Right ventricle myocardium inferior (tissue), 1 donor: ENCODE measurements at regions not wholly inside any gene's neighbourhood (a gene's known extent, or its start where the extent isn't known, plus 50 kb on each side); places are given as distances from the start of the nearest gene placed in this dataset.
"Not testable (repeated sequence)": the region's sequence is repeated elsewhere in the genome, so short reads cannot be mapped to it uniquely, and the experiment has no call there.

Experiments
- ATAC-seq: fragments of 200-7000 bp; cut with Tn5 transposase; one replicate; pipeline ENCODE4 v1.9.1; 2020; ENCODE audit warnings: mild to moderate bottlenecking, moderate library complexity
- DNase-seq: peaks from one replicate; pipeline ENCODE4 v3.0.0; 2021; ENCODE audit errors: missing footprints
- intact Hi-C: fragments of 100-400 bp; cut with DNase I; formaldehyde crosslinking; loops from one replicate; pipeline ENCODE4 v1.11.0; 2022
- donor health status: DM: no; HTN: yes; CAD: no; lungs with severe emphysema.

- ATAC-seq (no peak), DNase-seq (no peak)
- intact Hi-C loops: loop anchor here (5.0 kb wide), 1 partner anchor 851 kb away; the partner anchor contains the start of gene FZD8
Measured at GRCh38 chr10:36492590-36493515, 632.5 kb upstream of the ANKRD30A start.

- intact Hi-C loops: loop anchor here (5.0 kb wide), 1 partner anchor 850 kb away; the partner anchor contains the start of gene FZD8
- ATAC-seq (no peak), DNase-seq (no peak)
Measured at GRCh38 chr10:36491926-36492325, 633.5 kb upstream of the ANKRD30A start.

GRCh38 chr10:36489611-36490228 lies 635.7 kb upstream of the ANKRD30A start:
- ATAC-seq (peak; percentile 84), DNase-seq (peak; percentile 42)
- intact Hi-C loops: loop anchor here (5.0 kb wide), 1 partner anchor 847 kb away; the partner anchor contains the start of gene FZD8

- intact Hi-C loops: no loop called here
- ATAC-seq: no peak
- no peak for DNase-seq
Measured at GRCh38 chr10:36489181-36489580, 636.2 kb upstream of the ANKRD30A start.

GRCh38 chr10:36488579-36488978 lies 636.8 kb upstream of the ANKRD30A start:
- intact Hi-C loops: no loop called here
- ATAC-seq: no peak
- no peak for DNase-seq

- intact Hi-C loops: no loop called here
- DNase-seq (no peak), ATAC-seq (no peak)
Measured at GRCh38 chr10:36479073-36479472, 646.3 kb upstream of the ANKRD30A start.

GRCh38 chr10:36476399-36476798 lies 649.0 kb upstream of the ANKRD30A start:
- no peak for ATAC-seq
- intact Hi-C loops: no loop called here

GRCh38 chr10:36475746-36476145 lies 649.7 kb upstream of the ANKRD30A start:
- DNase-seq (no peak), ATAC-seq (no peak)
- intact Hi-C loops: no loop called here

More at GRCh38 chr10:36476399-36476798, 649.0 kb upstream of the ANKRD30A start:
- DNase-seq: no peak

- ATAC-seq: no peak
- no peak for DNase-seq
- intact Hi-C loops: no loop called here
Measured at GRCh38 chr10:36474456-36474855, 650.9 kb upstream of the ANKRD30A start.

GRCh38 chr10:36473122-36473521 lies 652.3 kb upstream of the ANKRD30A start:
- no peak for ATAC-seq
- DNase-seq: no peak
- intact Hi-C loops: no loop called here

- intact Hi-C loops: no loop called here
- ATAC-seq (no peak), DNase-seq (no peak)
Measured at GRCh38 chr10:36469585-36469984, 655.8 kb upstream of the ANKRD30A start.

GRCh38 chr10:36468620-36469019 lies 656.8 kb upstream of the ANKRD30A start:
- DNase-seq: no peak
- no peak for ATAC-seq
- intact Hi-C loops: no loop called here

GRCh38 chr10:36465604-36466379 lies 659.6 kb upstream of the ANKRD30A start:
- intact Hi-C loops: no loop called here
- DNase-seq (no peak), ATAC-seq (no peak)

GRCh38 chr10:36464291-36464690 lies 661.1 kb upstream of the ANKRD30A start:
- intact Hi-C loops: no loop called here

GRCh38 chr10:36463390-36463789 lies 662.0 kb upstream of the ANKRD30A start:
- no peak for DNase-seq
- peak; percentile 37 for ATAC-seq
- intact Hi-C loops: no loop called here

More at GRCh38 chr10:36464291-36464690, 661.1 kb upstream of the ANKRD30A start:
- no peak for DNase-seq
- ATAC-seq: no peak

GRCh38 chr10:36462194-36462593 lies 663.2 kb upstream of the ANKRD30A start:
- intact Hi-C loops: no loop called here
- no peak for ATAC-seq
- DNase-seq: no peak

GRCh38 chr10:36458437-36458836 lies 667.0 kb upstream of the ANKRD30A start:
- intact Hi-C loops, DNase-seq, ATAC-seq: not testable (repeated sequence)

GRCh38 chr10:36457751-36458150 lies 667.6 kb upstream of the ANKRD30A start:
- intact Hi-C loops: no loop called here
- no peak for ATAC-seq
- no peak for DNase-seq

- DNase-seq (no peak), ATAC-seq (no peak)
- intact Hi-C loops: no loop called here
Measured at GRCh38 chr10:36455526-36456133, 669.8 kb upstream of the ANKRD30A start.
